Transverse colon (tissue), 4 donors: ENCODE measurements at regions not wholly inside any gene's neighbourhood (a gene's known extent, or its start where the extent isn't known, plus 50 kb on each side); places are given as distances from the start of the nearest gene placed in this dataset.

Experiments used
- POLR2AphosphoS5 ChIP-seq, 3 donors: sonication (generic); formaldehyde crosslinking; IDR thresholded peaks; one replicate each; pipeline ENCODE4 v1.6.1; 2016; ENCODE audit warnings: antibody characterized with exemption in 3 of 3
- TF ChIP-seq, protein P1 (sequence below), 5 experiments: fragments of 200-600 bp in 3 of 5; fragments of 450-650 bp in 2 of 5; sonication (generic) in 3 of 5; IDR thresholded peaks; 1 replicate in 2 of 5; 2 replicates in 3 of 5; pipeline ENCODE4 v1.5.1; 2016 to 2017; ENCODE audit warnings: antibody characterized with exemption in 5 of 5, inconsistent platforms in 3 of 5, mild to moderate bottlenecking in 2 of 5, moderate library complexity in 1 of 5

- no peak for TF ChIP-seq POLR2AphosphoS5 (IDR thresholded peaks at IDR 0.05)
- TF ChIP-seq, protein P1, sequence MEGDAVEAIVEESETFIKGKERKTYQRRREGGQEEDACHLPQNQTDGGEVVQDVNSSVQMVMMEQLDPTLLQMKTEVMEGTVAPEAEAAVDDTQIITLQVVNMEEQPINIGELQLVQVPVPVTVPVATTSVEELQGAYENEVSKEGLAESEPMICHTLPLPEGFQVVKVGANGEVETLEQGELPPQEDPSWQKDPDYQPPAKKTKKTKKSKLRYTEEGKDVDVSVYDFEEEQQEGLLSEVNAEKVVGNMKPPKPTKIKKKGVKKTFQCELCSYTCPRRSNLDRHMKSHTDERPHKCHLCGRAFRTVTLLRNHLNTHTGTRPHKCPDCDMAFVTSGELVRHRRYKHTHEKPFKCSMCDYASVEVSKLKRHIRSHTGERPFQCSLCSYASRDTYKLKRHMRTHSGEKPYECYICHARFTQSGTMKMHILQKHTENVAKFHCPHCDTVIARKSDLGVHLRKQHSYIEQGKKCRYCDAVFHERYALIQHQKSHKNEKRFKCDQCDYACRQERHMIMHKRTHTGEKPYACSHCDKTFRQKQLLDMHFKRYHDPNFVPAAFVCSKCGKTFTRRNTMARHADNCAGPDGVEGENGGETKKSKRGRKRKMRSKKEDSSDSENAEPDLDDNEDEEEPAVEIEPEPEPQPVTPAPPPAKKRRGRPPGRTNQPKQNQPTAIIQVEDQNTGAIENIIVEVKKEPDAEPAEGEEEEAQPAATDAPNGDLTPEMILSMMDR (IDR thresholded peaks at IDR 0.05) = no peak
Observed at GRCh38 chr16:13839577-13839976, 80.4 kb upstream of the ERCC4 start.
